Ishikawa (cell line): ENCODE measurements at regions not wholly inside any gene's neighbourhood (a gene's known extent, or its start where the extent isn't known, plus 50 kb on each side); places are given as distances from the start of the nearest gene placed in this dataset.

ENCODE experiments used
- CEBPB ChIP-seq: IDR thresholded peaks from 2 replicates; pipeline ENCODE4 v1.6.1; 2012
- CREB1 ChIP-seq: IDR thresholded peaks from 2 replicates; pipeline ENCODE4 v1.6.1; 2012; ENCODE audit warnings: low read depth
- EGR1 ChIP-seq: IDR thresholded peaks from 2 replicates; pipeline ENCODE4 v1.6.1; 2012
- EP300 ChIP-seq: IDR thresholded peaks from 2 replicates; pipeline ENCODE4 v1.6.1; 2012; ENCODE audit warnings: borderline replicate concordance
- FOXM1 ChIP-seq: IDR thresholded peaks from 2 replicates; pipeline ENCODE4 v1.6.1; 2012; ENCODE audit warnings: low read depth, borderline replicate concordance
- RAD21 ChIP-seq: IDR thresholded peaks from 2 replicates; pipeline ENCODE4 v1.6.1; 2012; ENCODE audit warnings: low read depth
- TAF1 ChIP-seq: IDR thresholded peaks from 2 replicates; pipeline ENCODE4 v1.6.1; 2012; ENCODE audit warnings: low read depth, mild to moderate bottlenecking
- TCF12 ChIP-seq: IDR thresholded peaks from 2 replicates; pipeline ENCODE4 v1.6.1; 2012; ENCODE audit warnings: low read depth
- TEAD4 ChIP-seq: IDR thresholded peaks from 2 replicates; pipeline ENCODE4 v1.6.1; 2012
- ZBTB7A ChIP-seq: IDR thresholded peaks from 2 replicates; pipeline ENCODE4 v1.6.1; 2012; ENCODE audit warnings: low read depth
- TF ChIP-seq, protein P1 (sequence below): IDR thresholded peaks from 2 replicates; pipeline ENCODE4 v1.6.1; 2012
- TF ChIP-seq, protein P2 (sequence below): IDR thresholded peaks from 2 replicates; pipeline ENCODE4 v1.6.1; 2012
- TF ChIP-seq, protein P3 (sequence below): IDR thresholded peaks from 2 replicates; pipeline ENCODE4 v1.6.1; 2012; ENCODE audit warnings: low read depth, mild to moderate bottlenecking

DNA sequence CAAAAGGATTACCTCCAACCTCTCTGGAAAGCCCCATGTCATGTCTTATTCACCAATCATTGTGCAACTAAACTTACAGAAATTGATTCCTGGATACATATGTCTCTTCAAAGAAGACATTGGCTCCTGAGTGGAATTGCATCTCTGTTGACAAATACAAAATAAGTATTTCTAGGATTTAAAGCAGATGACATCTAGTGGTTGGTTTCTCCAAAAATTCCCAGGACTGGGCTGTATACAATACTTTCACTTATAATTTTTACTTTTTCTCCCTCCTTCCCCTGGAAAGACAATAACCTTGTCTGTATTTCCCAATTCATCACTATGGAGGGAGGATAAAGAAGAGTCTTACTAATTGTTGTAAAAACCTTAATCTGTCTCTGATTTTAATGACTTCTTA lies 1347.4 kb downstream of the NCAM2 start:
- TF ChIP-seq CEBPB (no peak), TEAD4 (no peak), CREB1 (no peak), EP300 (no peak), EGR1 (no peak), FOXM1 (no peak), TAF1 (no peak), RAD21 (no peak), ZBTB7A (no peak), TCF12 (no peak)
- TF ChIP-seq, protein P1, sequence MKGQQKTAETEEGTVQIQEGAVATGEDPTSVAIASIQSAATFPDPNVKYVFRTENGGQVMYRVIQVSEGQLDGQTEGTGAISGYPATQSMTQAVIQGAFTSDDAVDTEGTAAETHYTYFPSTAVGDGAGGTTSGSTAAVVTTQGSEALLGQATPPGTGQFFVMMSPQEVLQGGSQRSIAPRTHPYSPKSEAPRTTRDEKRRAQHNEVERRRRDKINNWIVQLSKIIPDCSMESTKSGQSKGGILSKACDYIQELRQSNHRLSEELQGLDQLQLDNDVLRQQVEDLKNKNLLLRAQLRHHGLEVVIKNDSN = no peak
- TF ChIP-seq, protein P2, sequence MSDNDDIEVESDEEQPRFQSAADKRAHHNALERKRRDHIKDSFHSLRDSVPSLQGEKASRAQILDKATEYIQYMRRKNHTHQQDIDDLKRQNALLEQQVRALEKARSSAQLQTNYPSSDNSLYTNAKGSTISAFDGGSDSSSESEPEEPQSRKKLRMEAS = no peak
- TF ChIP-seq, protein P3, sequence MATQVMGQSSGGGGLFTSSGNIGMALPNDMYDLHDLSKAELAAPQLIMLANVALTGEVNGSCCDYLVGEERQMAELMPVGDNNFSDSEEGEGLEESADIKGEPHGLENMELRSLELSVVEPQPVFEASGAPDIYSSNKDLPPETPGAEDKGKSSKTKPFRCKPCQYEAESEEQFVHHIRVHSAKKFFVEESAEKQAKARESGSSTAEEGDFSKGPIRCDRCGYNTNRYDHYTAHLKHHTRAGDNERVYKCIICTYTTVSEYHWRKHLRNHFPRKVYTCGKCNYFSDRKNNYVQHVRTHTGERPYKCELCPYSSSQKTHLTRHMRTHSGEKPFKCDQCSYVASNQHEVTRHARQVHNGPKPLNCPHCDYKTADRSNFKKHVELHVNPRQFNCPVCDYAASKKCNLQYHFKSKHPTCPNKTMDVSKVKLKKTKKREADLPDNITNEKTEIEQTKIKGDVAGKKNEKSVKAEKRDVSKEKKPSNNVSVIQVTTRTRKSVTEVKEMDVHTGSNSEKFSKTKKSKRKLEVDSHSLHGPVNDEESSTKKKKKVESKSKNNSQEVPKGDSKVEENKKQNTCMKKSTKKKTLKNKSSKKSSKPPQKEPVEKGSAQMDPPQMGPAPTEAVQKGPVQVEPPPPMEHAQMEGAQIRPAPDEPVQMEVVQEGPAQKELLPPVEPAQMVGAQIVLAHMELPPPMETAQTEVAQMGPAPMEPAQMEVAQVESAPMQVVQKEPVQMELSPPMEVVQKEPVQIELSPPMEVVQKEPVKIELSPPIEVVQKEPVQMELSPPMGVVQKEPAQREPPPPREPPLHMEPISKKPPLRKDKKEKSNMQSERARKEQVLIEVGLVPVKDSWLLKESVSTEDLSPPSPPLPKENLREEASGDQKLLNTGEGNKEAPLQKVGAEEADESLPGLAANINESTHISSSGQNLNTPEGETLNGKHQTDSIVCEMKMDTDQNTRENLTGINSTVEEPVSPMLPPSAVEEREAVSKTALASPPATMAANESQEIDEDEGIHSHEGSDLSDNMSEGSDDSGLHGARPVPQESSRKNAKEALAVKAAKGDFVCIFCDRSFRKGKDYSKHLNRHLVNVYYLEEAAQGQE = no peak
